Subcutaneous abdominal adipose tissue (tissue), 5 donors: ENCODE measurements at regions not wholly inside any gene's neighbourhood (a gene's known extent, or its start where the extent isn't known, plus 50 kb on each side); places are given as distances from the start of the nearest gene placed in this dataset.
"Not testable (repeated sequence)": the region's sequence is repeated elsewhere in the genome, so short reads cannot be mapped to it uniquely, and the experiment has no call there.

Experiments used
- H3K27ac ChIP-seq: one replicate; pipeline ENCODE4 v1.7.0; 2013; ENCODE audit warnings: low read depth, mild to moderate bottlenecking, inconsistent platforms, low read length, moderate library complexity
- H3K27me3 ChIP-seq, 5 donors: one replicate each; pipeline ENCODE4 v1.7.0; 2013; ENCODE audit warnings: low read length in 5 of 5, inconsistent platforms in 1 of 5; ENCODE audit not compliant: control insufficient read depth in 5 of 5, insufficient read depth in 4 of 5
- H3K36me3 ChIP-seq, 5 donors: one replicate each; pipeline ENCODE4 v1.7.0; 2013; ENCODE audit warnings: low read length in 5 of 5; ENCODE audit not compliant: control insufficient read depth in 5 of 5, insufficient read depth in 5 of 5
- H3K4me1 ChIP-seq, 5 donors: one replicate each; pipeline ENCODE4 v1.7.0; 2013; ENCODE audit warnings: low read length in 5 of 5, mild to moderate bottlenecking in 3 of 5, moderate library complexity in 1 of 5; ENCODE audit not compliant: control insufficient read depth in 5 of 5, insufficient read depth in 5 of 5
- H3K4me3 ChIP-seq, 5 donors: one replicate each; pipeline ENCODE4 v1.7.0; 2013; ENCODE audit warnings: low read length in 5 of 5, low read depth in 1 of 5
- H3K9ac ChIP-seq, 5 donors: one replicate each; pipeline ENCODE4 v1.7.0; 2013; ENCODE audit warnings: low read length in 5 of 5, mild to moderate bottlenecking in 4 of 5, moderate library complexity in 3 of 5
- H3K9me3 ChIP-seq, 5 donors: one replicate each; pipeline ENCODE4 v1.7.0; 2013; ENCODE audit warnings: low read length in 5 of 5; ENCODE audit not compliant: control insufficient read depth in 5 of 5
- donor health status: healthy.
- donor health status: healthy.
- donor health status: healthy.
- donor health status: healthy.
- donor health status: healthy.

GRCh38 chr12:131422187-131422520 is 288.7 kb upstream of the SFSWAP start:
- Histone ChIP-seq H3K27ac (no peak overlapping the region), H3K4me3 (no peak overlapping the region), H3K4me1 (peaks cover 0 to 8% (median 0%) of the 10 kb centered on the region in 5 donors), H3K9me3 (peaks cover 3 to 14% (median 8%) of the 10 kb centered on the region in 5 donors), H3K27me3 (peaks cover 5 to 19% (median 14%) of the 10 kb centered on the region in 5 donors), H3K36me3 (no peaks in the 10 kb centered on the region), H3K9ac (no peak overlapping the region)

- Histone ChIP-seq H3K27ac (no peak overlapping the region), H3K9me3 (peaks cover 3 to 14% (median 8%) of the 10 kb centered on the region in 5 donors), H3K9ac (no peak overlapping the region)
Measured at GRCh38 chr12:131422744-131423143, 288.1 kb upstream of the SFSWAP start.

GRCh38 chr12:131424270-131424669 is 286.6 kb upstream of the SFSWAP start:
- Histone ChIP-seq H3K27me3 (peaks cover 5 to 23% (median 14%) of the 10 kb centered on the region in 5 donors), H3K27ac (no peak overlapping the region), H3K4me1 (peaks cover 0 to 10% (median 0%) of the 10 kb centered on the region in 5 donors), H3K4me3 (no peak overlapping the region), H3K9ac (no peak overlapping the region), H3K9me3 (peaks cover 3 to 14% (median 8%) of the 10 kb centered on the region in 5 donors), H3K36me3 (no peaks in the 10 kb centered on the region)

More at GRCh38 chr12:131422744-131423143, 288.1 kb upstream of the SFSWAP start:
- Histone ChIP-seq H3K27me3 (peaks cover 5 to 19% (median 14%) of the 10 kb centered on the region in 5 donors), H3K4me3 (no peak overlapping the region), H3K36me3 (no peaks in the 10 kb centered on the region), H3K4me1 (peaks cover 0 to 8% (median 0%) of the 10 kb centered on the region in 5 donors)

GRCh38 chr12:131425112-131426075 is 285.5 kb upstream of the SFSWAP start:
- no peak overlapping the region for H3K27ac ChIP-seq
- no peaks in the 10 kb centered on the region for H3K36me3 ChIP-seq
- H3K9ac ChIP-seq: no peak overlapping the region
- H3K9me3 ChIP-seq: peaks cover 6 to 21% (median 11%) of the 10 kb centered on the region in 5 donors
- H3K4me1 ChIP-seq: peaks cover 0 to 10% (median 0%) of the 10 kb centered on the region in 5 donors
- H3K4me3 ChIP-seq: no peak overlapping the region
- peaks cover 5 to 27% (median 14%) of the 10 kb centered on the region in 5 donors for H3K27me3 ChIP-seq

- no peak overlapping the region for H3K27ac ChIP-seq
- H3K9me3 ChIP-seq: peaks cover 4 to 25% (median 13%) of the 10 kb centered on the region in 5 donors
- H3K4me1 ChIP-seq: peaks cover 0 to 2% (median 0%) of the 10 kb centered on the region in 5 donors
- peaks cover 0 to 10% (median 6%) of the 10 kb centered on the region in 5 donors for H3K27me3 ChIP-seq
- H3K4me3 ChIP-seq: no peak overlapping the region
- H3K36me3 ChIP-seq: no peaks in the 10 kb centered on the region
- no peak overlapping the region for H3K9ac ChIP-seq
Measured at GRCh38 chr12:131428091-131428685, 282.7 kb upstream of the SFSWAP start.

- Histone ChIP-seq H3K27me3 (peaks cover under 1 to 12% (median 6%) of the 10 kb centered on the region in 5 donors), H3K9me3 (peaks cover 0 to 19% (median 13%) of the 10 kb centered on the region in 5 donors)
- H3K27ac ChIP-seq, H3K4me3 ChIP-seq, H3K4me1 ChIP-seq, H3K36me3 ChIP-seq, H3K9ac ChIP-seq: not testable (repeated sequence)
Measured at GRCh38 chr12:131429221-131429620, 281.7 kb upstream of the SFSWAP start.

GRCh38 chr12:131429697-131430096 is 281.2 kb upstream of the SFSWAP start:
- H3K27ac ChIP-seq, H3K9ac ChIP-seq, H3K4me1 ChIP-seq, H3K4me3 ChIP-seq, H3K36me3 ChIP-seq: not testable (repeated sequence)
- Histone ChIP-seq H3K9me3 (peaks cover 0 to 14% (median 10%) of the 10 kb centered on the region in 5 donors), H3K27me3 (peaks cover 5 to 16% (median 10%) of the 10 kb centered on the region in 5 donors)

GRCh38 chr12:131430158-131430742 is 280.6 kb upstream of the SFSWAP start:
- H3K27me3 ChIP-seq: peaks cover 8 to 18% (median 14%) of the 10 kb centered on the region in 5 donors
- H3K4me3 ChIP-seq: no peak overlapping the region
- H3K4me1 ChIP-seq: peaks cover 0 to 2% (median 0%) of the 10 kb centered on the region in 5 donors
- peaks cover 0 to 11% (median 5%) of the 10 kb centered on the region in 5 donors for H3K9me3 ChIP-seq
- no peaks in the 10 kb centered on the region for H3K36me3 ChIP-seq
- no peak overlapping the region for H3K27ac ChIP-seq
- no peak overlapping the region for H3K9ac ChIP-seq

- H3K36me3 ChIP-seq, H3K4me3 ChIP-seq, H3K27ac ChIP-seq, H3K9ac ChIP-seq, H3K4me1 ChIP-seq: not testable (repeated sequence)
- Histone ChIP-seq H3K9me3 (peaks cover 0 to 11% (median 5%) of the 10 kb centered on the region in 5 donors), H3K27me3 (peaks cover 8 to 18% (median 14%) of the 10 kb centered on the region in 5 donors)
Measured at GRCh38 chr12:131431126-131431655, 279.7 kb upstream of the SFSWAP start.
